Activated CD4-positive, alpha-beta T cell treated with anti-CD3 and anti-CD28 coated beads for 48 hours (primary cell): ENCODE measurements at regions not wholly inside any gene's neighbourhood (a gene's known extent, or its start where the extent isn't known, plus 50 kb on each side); places are given as distances from the start of the nearest gene placed in this dataset.
"Not testable (repeated sequence)": the region's sequence is repeated elsewhere in the genome, so short reads cannot be mapped to it uniquely, and the experiment has no call there.

Experiments
- DNase-seq: peaks from one replicate; pipeline ENCODE4 v3.0.0-alpha.2; 2020

DNA sequence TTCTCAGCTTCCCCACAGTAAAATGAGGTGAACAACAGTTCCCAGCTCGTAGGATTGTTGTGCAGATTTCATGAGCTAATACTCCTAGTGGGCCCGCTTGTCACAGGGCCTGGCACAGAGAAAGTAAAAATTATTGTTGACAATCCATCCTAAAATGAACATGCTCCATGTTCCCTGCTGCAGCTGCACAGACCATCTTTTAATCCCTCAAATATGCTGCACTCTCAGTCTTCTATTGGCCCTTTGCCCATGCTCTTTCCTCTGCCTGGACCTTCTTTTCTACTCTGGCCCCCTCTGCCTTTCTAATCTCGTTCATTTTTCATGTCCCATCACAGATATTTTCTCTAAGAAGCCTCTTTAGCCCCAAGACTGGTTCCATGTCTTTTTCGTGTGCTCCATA lies 117.7 kb upstream of the NR3C1 start:
- no peak for DNase-seq

DNA sequence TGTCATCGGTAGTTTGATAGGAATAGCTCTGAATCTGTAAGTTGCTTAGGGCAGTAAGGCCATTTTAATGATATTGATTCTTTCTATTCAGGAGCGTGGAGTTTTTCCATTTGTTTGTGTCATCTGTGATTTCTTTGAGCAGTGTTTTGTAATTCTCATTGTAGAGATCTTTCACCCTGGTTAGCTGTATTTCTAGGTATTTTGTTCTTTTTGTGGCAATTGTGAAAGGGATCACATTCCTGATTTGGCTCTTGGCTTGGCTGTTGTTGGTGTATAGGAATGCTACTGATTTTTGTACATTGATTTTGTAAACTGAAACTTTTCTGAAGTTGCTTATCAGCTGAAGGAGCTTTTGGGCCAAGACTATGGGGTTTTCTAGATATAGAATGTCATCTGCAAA lies 115.7 kb upstream of the NR3C1 start:
- not testable (repeated sequence) for DNase-seq

DNA sequence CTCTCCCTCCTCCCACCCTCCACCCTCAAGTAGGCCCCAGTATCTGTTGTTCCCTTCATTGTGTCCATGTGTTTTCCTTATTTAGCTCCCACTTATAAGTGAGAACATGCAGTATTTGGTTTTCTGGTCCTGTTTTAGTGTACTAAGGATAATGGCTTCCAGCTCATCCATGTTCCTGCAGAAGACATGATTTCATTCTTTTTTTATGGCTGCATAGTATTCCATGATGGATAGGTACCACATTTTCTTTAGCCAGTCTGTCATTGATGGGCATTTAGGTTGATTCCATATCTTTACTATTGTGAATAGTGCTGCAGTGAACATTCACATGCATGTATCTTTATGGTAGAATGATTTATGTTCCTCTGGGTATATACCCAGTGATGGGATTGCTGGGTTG lies 114.3 kb upstream of the NR3C1 start:
- DNase-seq: not testable (repeated sequence)

DNA sequence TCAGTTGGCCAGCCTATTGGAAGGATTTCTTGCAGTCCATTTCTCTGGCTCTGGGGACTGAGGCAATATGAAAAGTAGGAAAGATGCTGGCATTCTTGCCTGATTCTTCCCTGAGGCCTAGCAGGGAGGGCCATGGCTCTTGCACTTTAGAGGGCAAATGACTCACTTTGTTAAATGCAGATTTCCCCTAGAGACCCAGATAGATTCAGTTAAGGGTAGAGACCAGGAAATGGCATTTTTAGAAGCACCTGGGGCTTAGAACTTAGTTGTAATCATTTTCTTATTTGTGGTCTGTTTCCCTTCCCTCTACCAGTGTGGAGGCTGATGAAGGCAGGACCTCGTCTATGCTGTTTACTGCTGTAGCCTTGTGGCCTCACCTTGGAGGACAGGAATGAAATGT lies 112.8 kb upstream of the NR3C1 start:
- no peak for DNase-seq

DNA sequence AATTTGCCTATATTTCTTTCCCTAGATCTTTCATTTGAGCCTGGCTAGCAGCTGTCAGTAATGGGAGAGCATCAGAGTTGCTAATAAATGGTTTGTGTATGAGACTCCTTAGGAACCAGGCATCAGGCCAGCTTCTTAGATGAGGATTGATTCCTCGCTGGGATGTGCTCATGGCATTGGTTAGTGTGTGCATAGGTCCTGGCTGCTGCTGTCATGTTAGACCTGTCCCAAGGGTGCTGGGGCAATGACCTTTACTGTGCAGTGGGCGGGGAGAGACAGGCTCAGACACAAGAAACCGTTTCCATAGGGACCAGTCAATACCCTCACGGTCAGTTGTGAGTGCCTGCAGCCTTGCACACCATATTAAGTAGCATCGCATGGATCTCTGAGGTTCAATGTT lies 112.3 kb upstream of the NR3C1 start:
- no peak for DNase-seq

DNA sequence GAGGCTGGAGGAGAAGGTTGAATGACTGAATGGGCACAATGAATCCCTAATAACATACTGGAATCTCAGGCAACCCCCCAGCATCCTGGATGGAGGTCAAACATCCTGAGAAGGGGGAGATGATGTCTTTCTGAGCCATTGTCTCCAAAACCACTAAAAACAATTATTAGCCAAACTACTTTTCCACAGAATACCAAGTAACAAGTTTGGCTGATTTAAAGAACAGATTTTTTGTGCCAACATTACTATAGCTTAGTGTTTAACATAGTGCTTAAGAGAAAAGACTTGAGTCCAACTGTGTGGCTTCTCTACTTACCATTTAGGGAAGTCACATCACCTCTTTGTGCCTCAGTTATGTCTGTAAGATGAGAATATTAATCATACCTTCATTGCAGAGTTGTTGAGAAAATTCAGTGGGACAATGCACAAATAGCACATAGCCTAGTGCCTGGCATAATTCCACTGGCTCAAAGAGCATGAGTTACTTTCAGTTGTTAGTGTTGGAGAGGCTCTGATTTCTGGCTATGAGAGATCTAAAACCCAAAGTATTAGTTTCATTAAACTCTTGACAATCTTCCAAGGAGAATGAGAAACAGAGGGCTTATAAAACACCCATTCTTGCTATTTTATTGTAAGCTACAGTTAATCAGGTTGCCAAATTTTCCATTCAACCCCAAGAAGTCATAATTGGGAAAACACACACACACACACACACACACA lies 111.3 kb upstream of the NR3C1 start:
- DNase-seq: no peak

DNA sequence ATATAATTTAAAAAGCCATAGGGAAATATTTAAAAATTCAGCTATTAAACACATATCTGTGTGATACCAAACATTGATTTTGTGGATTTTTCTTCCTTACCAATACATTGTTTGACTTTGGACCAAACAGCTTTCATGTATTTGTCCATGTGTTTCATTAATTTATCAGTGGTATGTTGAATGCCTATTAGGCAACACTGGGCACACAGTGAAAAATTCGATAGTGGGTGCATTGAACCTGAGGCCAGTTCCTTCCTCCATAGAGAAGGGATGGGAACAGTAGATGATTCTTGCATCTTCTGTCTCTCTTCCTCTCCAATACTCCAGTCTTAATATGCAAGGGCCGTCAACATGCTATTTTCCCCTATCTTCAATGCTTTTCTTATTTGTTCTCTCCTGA lies 110.2 kb upstream of the NR3C1 start:
- no peak for DNase-seq

DNA sequence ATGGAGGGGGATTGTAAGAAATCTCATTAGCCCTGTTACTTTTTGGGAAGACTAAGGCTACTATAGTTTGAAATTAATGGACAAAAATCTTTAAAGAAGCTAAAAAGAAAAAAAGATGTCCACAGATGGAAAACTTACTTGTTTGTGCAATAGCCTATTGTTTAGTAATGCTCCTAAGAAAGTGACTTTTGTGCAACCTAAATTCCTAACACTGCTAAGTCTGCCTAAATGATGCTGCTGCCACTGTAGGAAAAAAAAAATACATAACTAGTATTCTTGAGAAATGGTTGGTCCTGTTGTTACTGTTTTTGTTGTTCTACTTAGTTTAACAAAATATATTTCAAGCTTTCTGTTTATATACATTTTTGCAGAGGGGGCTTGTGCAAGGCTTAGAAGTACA lies 108.2 kb upstream of the NR3C1 start:
- DNase-seq: no peak

DNA sequence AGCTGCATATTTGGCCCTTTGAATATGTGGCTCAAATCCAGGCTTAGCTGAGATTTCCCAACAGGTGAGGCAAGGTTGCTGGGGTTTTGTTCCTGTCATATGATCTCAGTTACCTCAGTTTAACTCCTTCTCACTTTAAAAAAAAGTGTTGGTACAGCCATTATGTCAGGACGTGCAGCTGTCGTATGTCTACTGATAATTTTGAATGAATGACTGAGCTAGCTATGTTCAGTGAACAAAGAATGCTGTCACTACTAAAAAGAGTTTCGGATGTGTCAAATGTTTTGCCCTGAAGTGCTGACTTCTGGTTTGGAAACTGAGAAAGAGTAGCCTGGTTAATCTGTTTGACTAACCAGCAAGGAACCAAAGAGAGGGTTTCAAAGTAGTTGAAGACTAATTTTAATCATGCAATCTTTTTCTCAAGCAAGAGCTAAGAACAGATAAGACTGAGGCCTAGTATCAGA lies 106.3 kb upstream of the NR3C1 start:
- DNase-seq: no peak

DNA sequence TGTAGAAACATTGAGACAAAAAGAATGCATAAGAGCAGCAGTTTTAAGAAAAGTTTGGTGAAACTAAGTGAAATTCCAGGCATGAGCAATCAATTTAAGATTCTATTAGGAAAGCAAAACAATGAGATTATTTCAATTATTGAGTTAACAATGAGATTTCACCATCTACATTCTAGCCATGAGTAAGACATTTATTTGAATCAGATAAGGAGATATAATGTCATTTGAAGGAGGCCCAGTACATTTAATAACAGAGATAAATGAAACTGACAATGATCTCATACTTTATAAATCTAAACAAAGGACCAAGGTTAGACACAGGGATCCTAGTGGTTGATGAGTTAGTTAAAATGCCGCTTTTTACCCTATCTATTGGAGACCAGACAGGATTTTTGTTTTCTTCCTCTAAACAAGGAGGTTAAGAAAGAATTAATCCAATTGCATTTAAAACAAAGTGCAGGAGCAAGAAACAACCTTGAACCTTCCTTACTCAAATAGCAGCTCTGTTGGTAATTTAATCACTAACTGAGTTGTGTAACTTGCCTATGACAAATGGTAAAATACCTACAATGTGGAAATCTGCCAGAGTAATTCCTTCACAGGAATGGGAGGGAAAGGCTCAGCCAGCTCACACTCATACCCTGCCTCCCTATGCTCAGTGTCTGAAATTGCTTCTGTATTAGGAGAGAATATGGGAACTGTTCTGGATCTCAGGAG lies 103.5 kb upstream of the NR3C1 start:
- DNase-seq: no peak

DNA sequence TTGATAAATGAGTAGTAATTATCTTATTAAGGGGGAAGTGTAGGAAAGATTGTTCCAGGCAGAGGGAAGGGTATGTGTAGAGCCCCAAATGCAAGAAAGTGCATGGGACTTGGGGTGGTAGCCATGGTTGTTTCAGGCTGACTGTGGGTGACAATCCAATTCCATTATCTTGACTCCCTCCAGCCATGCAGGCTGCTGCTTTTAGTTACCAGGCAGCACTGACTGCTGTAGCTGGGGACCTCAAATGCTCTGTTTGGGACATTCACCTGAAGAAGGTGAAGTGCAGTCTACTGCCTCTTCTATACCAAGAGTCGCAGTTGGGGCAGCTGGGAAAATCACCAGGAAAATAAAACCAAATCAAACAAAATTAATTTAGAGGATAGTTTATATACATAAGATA lies 102.4 kb upstream of the NR3C1 start:
- DNase-seq: no peak

DNA sequence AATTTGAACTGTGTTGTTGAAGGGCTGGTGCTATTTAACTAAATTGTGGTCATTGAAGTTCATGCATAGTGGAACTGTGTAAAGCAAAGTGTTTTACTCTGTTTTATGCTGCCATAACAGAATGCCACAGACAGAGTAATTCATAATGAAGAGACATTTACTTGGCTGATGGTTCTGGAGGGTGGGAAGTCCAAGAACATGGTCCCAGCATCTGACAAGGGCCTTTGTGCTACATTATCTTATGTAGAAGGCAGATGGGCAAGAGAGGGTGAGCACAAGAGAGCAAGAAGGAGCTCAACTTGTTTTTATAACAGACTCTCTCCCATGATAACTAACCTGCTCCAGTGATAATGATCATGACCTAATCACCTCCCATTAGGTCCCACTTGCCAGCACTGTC lies 101.9 kb upstream of the NR3C1 start:
- DNase-seq: no peak

DNA sequence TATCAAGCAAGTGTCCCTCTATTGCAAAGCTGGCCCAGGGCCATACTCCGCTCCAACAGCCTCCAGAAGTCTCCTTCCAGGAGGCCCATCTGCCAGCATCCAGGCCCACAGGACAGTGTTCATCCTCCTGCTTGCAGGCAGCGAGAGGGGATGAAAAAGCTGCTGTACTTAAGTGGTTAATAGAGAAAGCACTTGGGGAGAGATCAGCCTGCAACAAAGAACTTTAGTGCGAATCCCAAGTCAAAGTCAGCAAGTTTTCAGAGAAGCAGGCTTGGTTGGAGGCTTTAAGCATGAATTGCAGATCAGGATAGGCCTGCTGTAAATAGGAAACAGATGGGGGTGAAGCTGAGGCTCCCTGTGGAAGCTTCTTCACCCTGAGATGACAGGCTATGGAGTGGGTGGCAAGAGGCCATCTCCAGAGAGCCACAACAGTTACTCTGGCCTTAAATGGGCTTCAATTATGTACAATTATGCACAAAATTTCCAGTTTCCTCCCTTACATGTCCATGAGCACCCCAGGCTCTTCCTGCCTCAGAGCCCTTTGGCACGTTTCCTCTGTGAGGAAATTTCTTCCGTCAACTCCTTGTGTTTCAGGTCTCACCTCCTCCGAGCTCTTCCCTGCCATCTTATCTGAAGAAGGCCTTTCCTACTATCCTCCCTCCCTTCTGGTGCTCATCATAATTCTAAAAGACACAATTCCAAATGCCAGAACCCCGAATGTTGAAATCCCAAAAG lies 98.0 kb upstream of the NR3C1 start:
- no peak for DNase-seq

DNA sequence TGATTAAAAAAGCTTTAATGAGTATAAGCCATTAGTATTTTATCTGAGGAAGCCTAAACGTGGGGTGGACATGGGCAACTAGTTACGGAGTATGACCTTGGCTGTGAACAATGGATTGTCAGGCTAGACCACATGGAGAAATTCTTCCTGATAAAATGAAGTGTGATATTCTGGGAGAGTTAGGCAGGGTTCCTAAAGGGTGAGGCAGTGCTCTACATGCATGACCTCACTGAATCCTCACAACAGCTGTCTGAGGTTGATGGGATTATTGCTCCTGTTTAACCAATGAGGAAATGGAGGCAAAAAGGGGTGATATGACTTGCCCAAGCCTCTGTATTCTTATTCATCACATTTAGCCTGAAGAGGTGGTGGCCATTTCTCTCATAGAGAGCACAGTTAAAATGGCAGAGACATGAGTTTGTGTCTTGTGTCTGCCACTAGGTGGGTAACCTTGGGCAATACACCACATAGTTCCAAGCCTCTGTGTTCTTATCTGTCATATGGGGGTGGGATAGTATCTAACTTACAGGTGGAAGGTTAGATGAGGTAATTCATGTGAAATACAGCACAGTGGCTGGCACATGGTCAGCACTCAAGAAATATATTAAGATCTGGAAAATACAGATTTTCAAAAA lies 96.1 kb upstream of the NR3C1 start:
- no peak for DNase-seq

DNA sequence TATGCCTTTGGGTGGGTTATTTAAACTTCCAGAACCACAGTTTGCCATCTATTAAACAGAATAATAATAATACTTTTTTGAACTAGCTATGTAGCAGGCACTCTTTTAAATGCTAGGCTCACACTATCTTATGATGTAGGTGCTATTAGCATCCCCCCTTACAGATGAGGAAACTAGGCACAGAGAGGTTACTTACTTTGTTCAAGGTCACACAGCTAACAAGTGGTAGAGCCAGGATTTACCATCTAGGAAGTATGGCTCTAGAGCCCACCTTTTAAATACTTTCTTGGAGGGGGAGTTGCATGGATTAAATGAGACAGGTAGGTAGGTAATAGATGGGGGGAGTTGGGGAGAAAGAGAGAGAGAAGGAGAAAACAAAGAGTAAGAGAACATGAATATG lies 95.3 kb upstream of the NR3C1 start:
- DNase-seq: no peak

DNA sequence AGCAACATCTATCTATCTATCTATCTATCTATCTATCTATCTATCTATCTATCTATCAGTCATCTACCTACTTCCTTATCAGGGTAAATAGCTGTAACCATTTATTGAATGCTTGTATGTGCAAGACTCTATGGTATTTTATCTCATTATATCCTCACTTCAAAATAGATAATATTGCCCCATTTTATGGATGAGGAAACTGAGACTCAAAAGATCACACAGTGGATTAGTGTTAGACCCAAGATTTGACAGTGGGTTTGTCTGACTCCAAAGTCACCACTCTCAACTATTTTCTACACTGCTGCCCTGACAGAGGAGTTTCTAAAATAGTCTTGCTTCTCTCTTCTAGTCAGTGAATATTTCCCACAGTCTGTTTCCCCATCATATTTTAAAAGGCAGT lies 94.3 kb upstream of the NR3C1 start:
- no peak for DNase-seq

DNA sequence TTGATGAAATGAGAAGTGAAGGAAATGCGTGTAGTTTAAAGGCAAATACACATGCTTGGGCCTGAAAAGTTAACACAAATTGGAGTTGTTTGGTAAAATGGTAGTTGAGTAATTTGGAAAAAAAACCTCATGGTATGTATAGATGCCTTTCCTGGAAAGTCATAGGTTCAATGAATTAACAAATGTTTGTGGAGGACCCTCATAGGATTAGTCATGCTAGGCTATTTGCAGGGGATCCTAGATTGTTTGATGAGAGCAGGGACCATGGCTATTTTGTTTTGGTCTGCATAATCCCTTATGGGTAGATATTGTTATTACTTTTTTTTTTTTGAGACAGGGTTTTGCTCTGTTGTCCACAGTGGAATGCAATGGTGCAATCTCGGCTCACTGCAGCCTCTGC lies 93.5 kb upstream of the NR3C1 start:
- DNase-seq: no peak

DNA sequence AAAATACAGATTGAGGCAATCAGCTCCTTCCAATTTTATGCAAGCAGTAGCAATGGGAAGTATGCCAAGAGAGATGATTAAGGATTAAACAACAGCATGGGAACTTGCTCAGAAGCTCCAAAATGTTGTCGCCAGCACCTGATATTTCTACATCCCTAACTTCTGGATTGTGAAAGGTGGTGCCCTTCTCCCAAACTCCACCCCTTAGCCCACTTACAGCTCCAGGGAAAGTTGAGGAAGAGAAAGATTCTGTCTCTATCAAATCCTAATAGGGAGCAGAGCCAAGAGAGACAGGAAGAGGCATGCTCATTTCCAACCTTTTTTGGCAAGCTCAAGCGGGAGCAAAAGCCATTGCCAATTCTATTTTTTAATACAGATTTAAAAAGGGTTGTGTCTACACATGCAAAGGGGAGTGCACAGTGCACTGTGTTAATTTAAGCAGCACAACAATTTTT lies 92.4 kb upstream of the NR3C1 start:
- DNase-seq: no peak

DNA sequence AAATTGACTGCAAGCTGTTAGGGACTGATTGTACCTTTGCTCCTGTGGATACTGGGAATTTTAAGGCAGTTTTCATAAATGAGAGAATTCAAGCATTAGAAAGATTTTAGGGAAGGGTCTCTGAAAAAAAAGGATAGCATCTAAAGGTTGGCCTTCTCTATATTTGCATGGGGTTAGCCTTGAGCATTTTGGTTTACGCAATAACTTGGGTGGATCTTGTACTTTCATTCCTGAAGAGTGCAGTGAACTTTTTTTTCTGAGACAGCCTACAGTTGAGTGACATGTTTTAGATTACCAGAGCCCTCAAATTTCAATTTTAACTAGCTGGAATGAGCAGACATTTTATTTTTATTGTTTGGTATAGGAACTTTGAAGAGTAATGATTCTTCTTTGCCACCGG lies 91.6 kb upstream of the NR3C1 start:
- DNase-seq: no peak

DNA sequence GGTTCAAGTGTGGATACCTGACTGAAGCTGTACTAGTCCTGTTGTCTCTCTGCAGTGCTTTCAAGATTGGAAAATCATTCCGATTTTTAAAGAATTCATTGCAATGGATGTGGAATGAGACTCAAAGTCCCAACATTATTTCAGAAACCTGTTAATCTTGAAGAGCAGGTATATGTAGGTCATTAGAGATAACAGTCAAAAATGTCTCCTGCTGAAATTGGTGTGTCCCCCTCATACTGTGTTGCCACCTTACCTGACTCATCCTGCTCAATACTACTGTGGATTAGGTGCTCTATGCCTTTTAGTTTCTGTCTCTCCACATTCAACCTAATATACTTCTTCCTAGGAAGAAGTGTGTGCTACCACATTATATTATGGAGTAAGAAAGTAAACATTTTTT lies 91.1 kb upstream of the NR3C1 start:
- DNase-seq: no peak

DNA sequence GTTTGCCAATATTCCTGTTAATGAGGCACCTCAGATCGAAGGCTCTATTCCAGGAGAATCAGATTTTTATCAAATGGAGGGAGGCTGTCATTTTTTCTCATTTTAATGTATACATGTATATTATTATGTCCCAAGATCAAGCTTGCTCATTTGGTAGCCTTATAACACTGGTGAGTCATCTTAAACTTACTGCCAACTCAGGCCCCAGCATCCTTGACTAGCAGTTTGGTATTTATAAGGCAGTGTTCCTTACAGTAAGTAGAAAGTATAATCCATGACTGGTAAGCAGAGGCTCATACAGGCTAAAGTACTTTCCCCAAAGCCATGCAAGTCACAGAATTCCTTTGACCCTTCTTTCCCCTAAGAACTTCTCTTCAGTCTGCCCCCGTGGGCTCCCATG lies 90.7 kb upstream of the NR3C1 start:
- no peak for DNase-seq

DNA sequence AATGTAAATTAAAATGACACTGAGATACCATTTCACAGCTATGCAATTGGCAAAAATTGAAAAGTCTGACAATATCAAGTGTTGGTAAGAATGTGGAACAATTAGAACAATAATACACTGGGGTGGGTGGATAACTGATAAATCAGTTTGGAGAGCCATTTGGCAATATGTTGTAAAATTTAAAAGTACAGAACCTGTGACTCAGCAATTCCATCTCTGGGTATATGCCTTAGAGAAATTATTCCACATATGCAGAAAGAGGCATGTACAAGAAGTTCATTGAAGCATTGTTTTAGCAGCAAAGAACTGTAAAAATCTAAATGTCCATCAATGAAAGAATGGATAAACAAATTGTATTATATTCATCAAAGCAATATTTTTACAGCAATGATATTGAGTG lies 89.3 kb upstream of the NR3C1 start:
- DNase-seq: no peak

DNA sequence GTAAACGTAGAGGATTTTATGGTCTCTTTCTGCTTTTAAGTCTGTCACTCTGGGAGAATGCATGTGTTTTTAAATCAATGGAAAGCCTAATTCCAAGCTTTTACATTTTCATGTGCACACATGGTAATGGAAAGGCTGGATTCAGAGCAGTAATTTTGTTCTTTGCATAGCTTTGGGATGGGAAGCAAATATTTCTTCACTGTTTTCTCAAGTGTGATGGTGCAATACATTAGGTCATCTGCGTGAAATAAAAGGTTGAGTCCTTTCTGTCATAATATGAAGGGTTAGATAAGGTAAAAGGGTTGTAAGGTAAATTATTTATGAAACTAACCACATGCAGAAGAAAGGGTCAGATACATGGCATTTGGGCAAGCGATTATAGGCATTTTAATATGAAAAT lies 88.2 kb upstream of the NR3C1 start:
- no peak for DNase-seq

DNA sequence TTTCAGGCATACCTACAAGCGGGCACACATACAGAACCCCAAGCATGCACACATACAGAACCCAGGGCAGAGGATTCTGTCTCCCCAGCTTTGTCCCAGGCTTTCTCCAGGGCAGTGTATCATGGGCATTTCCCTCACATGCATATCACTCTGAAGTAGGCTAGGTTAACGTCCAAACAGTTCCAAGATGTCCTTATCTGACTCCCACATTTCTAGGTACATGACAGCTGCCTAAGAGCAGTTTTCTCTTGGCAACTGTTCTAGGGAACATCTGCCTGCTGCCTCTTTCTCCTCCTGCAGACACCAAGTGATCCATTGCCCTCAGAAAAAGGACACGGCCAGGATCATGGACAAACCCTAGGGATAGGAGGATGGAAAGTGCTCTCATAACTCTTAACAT lies 84.9 kb upstream of the NR3C1 start:
- DNase-seq: no peak
